ENCODE measurements at regions not wholly inside any gene's neighbourhood (a gene's known extent, or its start where the extent isn't known, plus 50 kb on each side); places are given as distances from the start of the nearest gene placed in this dataset.

DNA sequence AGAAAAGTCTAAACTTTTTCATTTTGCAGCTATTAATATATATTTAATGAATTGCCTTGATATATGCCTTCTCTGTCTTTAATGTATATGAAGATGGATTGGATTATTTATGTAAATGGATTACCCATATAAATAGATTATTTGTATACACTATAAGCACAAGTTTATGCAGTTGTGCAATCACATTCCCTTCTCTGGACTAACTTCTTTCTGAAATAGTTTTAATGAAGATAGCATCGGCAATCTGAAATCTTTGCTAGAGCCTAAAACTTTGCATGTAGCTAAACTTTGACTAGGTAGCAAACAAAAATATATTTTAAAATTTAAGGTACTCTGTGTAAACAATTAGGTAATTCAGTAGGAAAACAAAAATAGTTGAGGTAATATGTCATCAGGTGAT, 127.8 kb downstream of the PCDH7 start:
- TF ChIP-seq TCF4 (CRISPR knock-in tag; IDR thresholded peaks at IDR 0.05; ENCODE audit: borderline replicate concordance): no peak
- no peak for TF ChIP-seq CSDC2 (CRISPR knock-in tag; IDR thresholded peaks at IDR 0.05)
- no peak for TF ChIP-seq BACH2 (CRISPR knock-in tag; IDR thresholded peaks at IDR 0.05; ENCODE audit: borderline replicate concordance)
- TF ChIP-seq ZNF565 (CRISPR knock-in tag; conservative IDR thresholded peaks at IDR 0.05; ENCODE audit: low read depth): no peak
- no peak for TF ChIP-seq OSR1 (CRISPR knock-in tag; IDR thresholded peaks at IDR 0.05)
- TF ChIP-seq, protein P1, sequence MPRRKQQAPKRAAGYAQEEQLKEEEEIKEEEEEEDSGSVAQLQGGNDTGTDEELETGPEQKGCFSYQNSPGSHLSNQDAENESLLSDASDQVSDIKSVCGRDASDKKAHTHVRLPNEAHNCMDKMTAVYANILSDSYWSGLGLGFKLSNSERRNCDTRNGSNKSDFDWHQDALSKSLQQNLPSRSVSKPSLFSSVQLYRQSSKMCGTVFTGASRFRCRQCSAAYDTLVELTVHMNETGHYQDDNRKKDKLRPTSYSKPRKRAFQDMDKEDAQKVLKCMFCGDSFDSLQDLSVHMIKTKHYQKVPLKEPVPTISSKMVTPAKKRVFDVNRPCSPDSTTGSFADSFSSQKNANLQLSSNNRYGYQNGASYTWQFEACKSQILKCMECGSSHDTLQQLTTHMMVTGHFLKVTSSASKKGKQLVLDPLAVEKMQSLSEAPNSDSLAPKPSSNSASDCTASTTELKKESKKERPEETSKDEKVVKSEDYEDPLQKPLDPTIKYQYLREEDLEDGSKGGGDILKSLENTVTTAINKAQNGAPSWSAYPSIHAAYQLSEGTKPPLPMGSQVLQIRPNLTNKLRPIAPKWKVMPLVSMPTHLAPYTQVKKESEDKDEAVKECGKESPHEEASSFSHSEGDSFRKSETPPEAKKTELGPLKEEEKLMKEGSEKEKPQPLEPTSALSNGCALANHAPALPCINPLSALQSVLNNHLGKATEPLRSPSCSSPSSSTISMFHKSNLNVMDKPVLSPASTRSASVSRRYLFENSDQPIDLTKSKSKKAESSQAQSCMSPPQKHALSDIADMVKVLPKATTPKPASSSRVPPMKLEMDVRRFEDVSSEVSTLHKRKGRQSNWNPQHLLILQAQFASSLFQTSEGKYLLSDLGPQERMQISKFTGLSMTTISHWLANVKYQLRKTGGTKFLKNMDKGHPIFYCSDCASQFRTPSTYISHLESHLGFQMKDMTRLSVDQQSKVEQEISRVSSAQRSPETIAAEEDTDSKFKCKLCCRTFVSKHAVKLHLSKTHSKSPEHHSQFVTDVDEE (CRISPR knock-in tag; IDR thresholded peaks at IDR 0.05): no peak
- no peak for TF ChIP-seq GLIS3 (CRISPR knock-in tag; IDR thresholded peaks at IDR 0.05)
- ATAC-seq: no peak

DNA sequence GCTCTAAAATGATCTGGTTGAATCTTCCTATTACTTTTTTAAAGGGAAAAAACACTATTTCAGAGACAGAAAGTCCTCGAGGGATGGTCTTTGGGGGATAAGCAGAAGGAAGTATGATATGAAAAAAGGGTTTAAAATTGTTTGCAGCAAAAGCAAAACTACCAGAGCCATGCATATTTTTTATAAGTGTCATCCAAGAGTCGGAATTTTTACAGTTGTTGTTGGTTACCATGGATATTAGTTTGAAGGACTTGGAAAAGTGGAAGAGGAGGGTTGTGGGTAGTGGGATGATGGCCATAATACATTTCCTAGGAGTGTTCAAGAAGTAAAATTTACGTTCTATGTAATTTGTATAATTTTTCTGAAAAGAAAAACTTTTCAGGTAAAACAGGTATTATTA, 134.4 kb downstream of the PCDH7 start:
- TF ChIP-seq TCF4 (CRISPR knock-in tag; IDR thresholded peaks at IDR 0.05; ENCODE audit: borderline replicate concordance) (no peak), PPARA (CRISPR knock-in tag; IDR thresholded peaks at IDR 0.05; ENCODE audit: borderline replicate concordance) (no peak)
- TF ChIP-seq, protein P2, sequence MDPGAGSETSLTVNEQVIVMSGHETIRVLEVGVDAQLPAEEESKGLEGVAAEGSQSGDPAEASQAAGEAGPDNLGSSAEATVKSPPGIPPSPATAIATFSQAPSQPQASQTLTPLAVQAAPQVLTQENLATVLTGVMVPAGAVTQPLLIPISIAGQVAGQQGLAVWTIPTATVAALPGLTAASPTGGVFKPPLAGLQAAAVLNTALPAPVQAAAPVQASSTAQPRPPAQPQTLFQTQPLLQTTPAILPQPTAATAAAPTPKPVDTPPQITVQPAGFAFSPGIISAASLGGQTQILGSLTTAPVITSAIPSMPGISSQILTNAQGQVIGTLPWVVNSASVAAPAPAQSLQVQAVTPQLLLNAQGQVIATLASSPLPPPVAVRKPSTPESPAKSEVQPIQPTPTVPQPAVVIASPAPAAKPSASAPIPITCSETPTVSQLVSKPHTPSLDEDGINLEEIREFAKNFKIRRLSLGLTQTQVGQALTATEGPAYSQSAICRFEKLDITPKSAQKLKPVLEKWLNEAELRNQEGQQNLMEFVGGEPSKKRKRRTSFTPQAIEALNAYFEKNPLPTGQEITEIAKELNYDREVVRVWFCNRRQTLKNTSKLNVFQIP (CRISPR knock-in tag; IDR thresholded peaks at IDR 0.05; ENCODE audit: borderline replicate concordance, low read depth): no peak
- TF ChIP-seq, protein P3, sequence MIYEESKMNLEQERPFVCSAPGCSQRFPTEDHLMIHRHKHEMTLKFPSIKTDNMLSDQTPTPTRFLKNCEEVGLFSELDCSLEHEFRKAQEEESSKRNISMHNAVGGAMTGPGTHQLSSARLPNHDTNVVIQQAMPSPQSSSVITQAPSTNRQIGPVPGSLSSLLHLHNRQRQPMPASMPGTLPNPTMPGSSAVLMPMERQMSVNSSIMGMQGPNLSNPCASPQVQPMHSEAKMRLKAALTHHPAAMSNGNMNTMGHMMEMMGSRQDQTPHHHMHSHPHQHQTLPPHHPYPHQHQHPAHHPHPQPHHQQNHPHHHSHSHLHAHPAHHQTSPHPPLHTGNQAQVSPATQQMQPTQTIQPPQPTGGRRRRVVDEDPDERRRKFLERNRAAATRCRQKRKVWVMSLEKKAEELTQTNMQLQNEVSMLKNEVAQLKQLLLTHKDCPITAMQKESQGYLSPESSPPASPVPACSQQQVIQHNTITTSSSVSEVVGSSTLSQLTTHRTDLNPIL (CRISPR knock-in tag; IDR thresholded peaks at IDR 0.05; ENCODE audit: low read depth): no peak
- ATAC-seq: peak; percentile 31; the same call in 2 of the 3 replicates

DNA sequence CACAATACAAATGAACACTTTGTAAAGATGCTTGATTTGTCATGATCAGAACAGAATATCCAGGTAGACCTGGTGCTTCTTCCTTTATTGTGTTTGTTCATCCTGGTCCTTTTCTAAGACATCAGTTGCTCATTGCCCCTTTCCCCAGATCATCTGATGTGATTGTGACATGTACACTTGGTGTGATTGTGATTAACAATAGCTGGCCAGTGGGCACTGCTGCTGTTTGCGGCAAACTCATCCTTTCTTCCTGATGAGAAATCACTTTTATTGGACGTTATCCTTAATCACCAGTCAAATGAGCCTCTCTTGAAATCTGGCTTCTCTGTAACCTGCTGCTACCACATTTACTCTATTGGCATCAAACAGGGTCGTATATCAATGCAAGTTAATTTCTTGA, 135.1 kb downstream of the PCDH7 start:
- TF ChIP-seq ESRRG (CRISPR knock-in tag; IDR thresholded peaks at IDR 0.05) (no peak), ZNF8 (CRISPR knock-in tag; IDR thresholded peaks at IDR 0.05) (no peak), PPARA (CRISPR knock-in tag; IDR thresholded peaks at IDR 0.05; ENCODE audit: borderline replicate concordance) (no peak), OSR1 (CRISPR knock-in tag; IDR thresholded peaks at IDR 0.05) (no peak), ISL1 (CRISPR knock-in tag; IDR thresholded peaks at IDR 0.05) (no peak), ZFP30 (CRISPR knock-in tag; IDR thresholded peaks at IDR 0.05) (no peak), GLIS3 (CRISPR knock-in tag; IDR thresholded peaks at IDR 0.05) (no peak), ZNF70 (CRISPR knock-in tag; IDR thresholded peaks at IDR 0.05) (no peak), CSDC2 (CRISPR knock-in tag; IDR thresholded peaks at IDR 0.05) (no peak), TOX (CRISPR knock-in tag; IDR thresholded peaks at IDR 0.05; ENCODE audit: borderline replicate concordance) (no peak), ARNTL (CRISPR knock-in tag; IDR thresholded peaks at IDR 0.05; ENCODE audit: borderline replicate concordance, low read depth) (no peak), TCF4 (CRISPR knock-in tag; IDR thresholded peaks at IDR 0.05; ENCODE audit: borderline replicate concordance) (no peak)
- TF ChIP-seq, protein P1 (CRISPR knock-in tag; IDR thresholded peaks at IDR 0.05): no peak
- TF ChIP-seq, protein P2 (CRISPR knock-in tag; IDR thresholded peaks at IDR 0.05; ENCODE audit: borderline replicate concordance, low read depth): no peak
- TF ChIP-seq, protein P4, sequence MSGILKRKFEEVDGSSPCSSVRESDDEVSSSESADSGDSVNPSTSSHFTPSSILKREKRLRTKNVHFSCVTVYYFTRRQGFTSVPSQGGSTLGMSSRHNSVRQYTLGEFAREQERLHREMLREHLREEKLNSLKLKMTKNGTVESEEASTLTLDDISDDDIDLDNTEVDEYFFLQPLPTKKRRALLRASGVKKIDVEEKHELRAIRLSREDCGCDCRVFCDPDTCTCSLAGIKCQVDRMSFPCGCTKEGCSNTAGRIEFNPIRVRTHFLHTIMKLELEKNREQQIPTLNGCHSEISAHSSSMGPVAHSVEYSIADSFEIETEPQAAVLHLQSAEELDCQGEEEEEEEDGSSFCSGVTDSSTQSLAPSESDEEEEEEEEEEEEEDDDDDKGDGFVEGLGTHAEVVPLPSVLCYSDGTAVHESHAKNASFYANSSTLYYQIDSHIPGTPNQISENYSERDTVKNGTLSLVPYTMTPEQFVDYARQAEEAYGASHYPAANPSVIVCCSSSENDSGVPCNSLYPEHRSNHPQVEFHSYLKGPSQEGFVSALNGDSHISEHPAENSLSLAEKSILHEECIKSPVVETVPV (CRISPR knock-in tag; IDR thresholded peaks at IDR 0.05): no peak
- ATAC-seq: no peak

All from SK-N-SH treated with all-trans-retinoic acid at 6 μM for 48 hours (cell line).